ENCODE measurements at regions not wholly inside any gene's neighbourhood (a gene's known extent, or its start where the extent isn't known, plus 50 kb on each side); places are given as distances from the start of the nearest gene placed in this dataset.

- TF ChIP-seq, protein P1, sequence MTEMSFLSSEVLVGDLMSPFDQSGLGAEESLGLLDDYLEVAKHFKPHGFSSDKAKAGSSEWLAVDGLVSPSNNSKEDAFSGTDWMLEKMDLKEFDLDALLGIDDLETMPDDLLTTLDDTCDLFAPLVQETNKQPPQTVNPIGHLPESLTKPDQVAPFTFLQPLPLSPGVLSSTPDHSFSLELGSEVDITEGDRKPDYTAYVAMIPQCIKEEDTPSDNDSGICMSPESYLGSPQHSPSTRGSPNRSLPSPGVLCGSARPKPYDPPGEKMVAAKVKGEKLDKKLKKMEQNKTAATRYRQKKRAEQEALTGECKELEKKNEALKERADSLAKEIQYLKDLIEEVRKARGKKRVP (CRISPR knock-in tag; IDR thresholded peaks at IDR 0.05): no peak
- TF ChIP-seq CHD2 (IDR thresholded peaks at IDR 0.05; ENCODE audit: low read depth, low read length) (no peak), MBD2 (IDR thresholded peaks at IDR 0.05; ENCODE audit: borderline replicate concordance, low read depth) (no peak), SRSF7 (optimal IDR thresholded peaks at IDR 0.05; ENCODE audit: low read depth, low read length) (no peak), TAF9B (IDR thresholded peaks at IDR 0.05; ENCODE audit: partially characterized antibody) (no peak), ZNF639 (CRISPR knock-in tag; conservative IDR thresholded peaks at IDR 0.05 in 1 of 2, IDR thresholded peaks at IDR 0.05 in 1 of 2) (no peak), NR4A1 (CRISPR knock-in tag; IDR thresholded peaks at IDR 0.05) (no peak), NR4A1 (tag; IDR thresholded peaks at IDR 0.05) (no peak), RBM17 (IDR thresholded peaks at IDR 0.05; ENCODE audit: borderline replicate concordance, low read depth, low read length) (no peak), CHAMP1 (IDR thresholded peaks at IDR 0.05) (no peak), ZNF696 (CRISPR knock-in tag; conservative IDR thresholded peaks at IDR 0.05) (no peak), ZNF408 (CRISPR knock-in tag; IDR thresholded peaks at IDR 0.05; ENCODE audit: low read depth) (no peak)
Observed at GRCh38 chr6:149176971-149177667, 140.4 kb upstream of the TAB2 start (continued).
